Effector CD8-positive, alpha-beta T cell (primary cell): ENCODE measurements at regions not wholly inside any gene's neighbourhood (a gene's known extent, or its start where the extent isn't known, plus 50 kb on each side); places are given as distances from the start of the nearest gene placed in this dataset.
"Not testable (repeated sequence)": the region's sequence is repeated elsewhere in the genome, so short reads cannot be mapped to it uniquely, and the experiment has no call there.

ENCODE experiments used
- DNase-seq: peaks from one replicate; lab custom pipeline; 2025; lab: John Stamatoyannopoulos, UW

- DNase-seq: no peak
Measured at GRCh38 chr4:154032914-154033313, 244.0 kb upstream of the SFRP2 start.

GRCh38 chr4:154030746-154031145, 241.9 kb upstream of the SFRP2 start:
- DNase-seq: no peak

DNA sequence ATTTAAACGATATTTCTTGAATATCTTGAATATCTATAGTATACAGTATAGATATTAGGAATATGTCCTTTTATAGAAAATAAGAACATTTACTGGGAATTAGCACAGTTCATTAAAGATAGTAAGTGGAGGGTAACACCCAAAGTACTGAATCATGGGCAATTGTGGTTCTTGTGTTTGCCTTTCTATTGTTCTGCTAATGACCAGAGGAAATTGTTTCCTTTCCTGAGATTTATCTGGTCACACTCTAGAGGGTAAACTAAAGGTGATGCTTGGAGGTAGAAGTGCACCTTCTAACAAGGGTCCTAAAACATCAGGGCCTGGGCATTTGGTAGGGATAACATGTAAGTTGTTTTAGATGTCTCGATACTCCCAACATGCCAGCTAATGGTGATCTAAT, 241.3 kb upstream of the SFRP2 start:
- DNase-seq: no peak

DNA sequence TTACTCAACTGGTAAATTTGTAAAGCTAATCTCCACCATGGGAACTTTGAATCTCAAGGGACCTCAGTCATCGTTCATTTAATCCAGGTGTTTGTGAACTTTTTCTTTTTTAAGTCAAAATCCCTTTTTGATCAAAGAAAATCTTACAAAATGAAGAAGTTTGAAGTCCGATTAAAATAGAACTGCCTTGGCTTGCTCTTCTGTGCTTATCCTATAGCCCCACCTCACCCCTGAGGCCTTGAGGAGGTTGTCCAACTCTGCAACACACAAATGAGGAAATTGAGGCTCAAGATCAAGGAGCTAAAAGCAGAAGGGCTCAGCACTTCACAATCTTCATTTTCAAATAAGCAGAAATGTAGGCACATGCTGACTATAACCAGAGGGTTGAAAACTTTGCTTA, 240.3 kb upstream of the SFRP2 start:
- no peak for DNase-seq

DNA sequence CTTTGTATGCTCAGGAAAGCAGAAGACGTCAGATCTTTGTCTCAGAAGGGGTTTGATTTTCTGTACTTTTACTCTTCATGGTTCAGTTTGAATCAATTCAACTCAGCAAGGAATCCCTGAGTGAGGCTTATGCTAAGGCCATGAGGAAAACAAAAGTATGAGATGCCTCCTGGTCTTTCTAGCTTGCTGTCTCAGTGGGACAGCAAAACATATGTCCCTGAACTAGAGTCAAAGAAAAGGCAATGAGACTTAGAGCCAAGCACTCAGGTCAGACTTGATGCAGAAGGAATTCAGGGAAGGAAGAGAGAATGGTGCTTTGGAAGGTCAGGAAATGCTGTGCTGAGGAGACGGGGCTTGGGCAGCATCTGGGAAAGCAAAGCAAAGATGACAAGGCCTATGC, 236.2 kb upstream of the SFRP2 start:
- no peak for DNase-seq

DNA sequence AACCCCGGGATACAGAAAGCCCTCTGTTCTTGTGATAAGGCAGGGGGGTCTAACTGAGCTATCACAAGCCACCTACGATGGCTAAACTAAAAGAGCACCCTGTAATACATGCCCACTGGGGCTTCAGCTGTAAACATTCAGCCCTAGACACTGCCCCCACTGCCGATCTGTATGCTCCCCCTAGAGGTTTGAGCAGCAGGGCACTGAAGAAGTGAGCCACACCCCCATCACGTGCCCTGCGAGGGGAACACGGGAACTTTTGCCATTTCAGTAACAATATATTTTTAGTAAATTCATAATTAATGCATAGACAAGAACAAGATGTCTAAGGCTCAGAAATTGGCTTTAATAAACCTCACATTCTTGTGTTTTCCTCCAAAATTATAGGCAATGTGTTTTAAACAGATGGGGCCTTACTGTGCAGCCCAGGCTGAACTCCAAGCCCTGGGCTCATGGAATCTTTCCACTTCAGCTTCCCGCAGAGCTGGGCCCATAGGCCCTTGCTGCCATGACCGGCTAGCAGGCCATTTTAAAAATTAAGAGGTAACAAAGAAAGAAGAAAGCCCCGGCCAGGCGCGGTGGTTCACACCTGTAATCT, 235.3 kb upstream of the SFRP2 start:
- DNase-seq: no peak

DNA sequence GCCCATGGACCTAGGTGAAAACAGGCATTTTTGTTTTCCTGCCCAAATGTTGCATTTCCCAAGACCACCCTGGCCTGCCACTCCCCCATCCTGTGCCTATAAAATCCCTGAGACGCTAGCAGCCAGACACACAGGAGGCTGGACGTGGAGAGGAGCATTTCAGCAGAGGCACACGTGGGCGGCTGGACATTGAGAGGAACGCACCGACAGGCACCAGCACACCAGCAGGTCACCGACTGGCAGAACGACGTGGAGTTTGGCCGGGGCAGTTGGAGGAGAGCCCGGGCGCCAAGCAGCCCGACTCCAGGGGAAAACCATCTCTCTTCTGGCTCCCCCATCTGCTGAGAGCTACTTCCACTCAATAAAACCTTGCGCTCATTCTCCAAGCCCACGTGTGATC, 234.8 kb upstream of the SFRP2 start:
- DNase-seq: not testable (repeated sequence)

- DNase-seq: no peak
Measured at GRCh38 chr4:154019811-154020210, 230.9 kb upstream of the SFRP2 start.

DNA sequence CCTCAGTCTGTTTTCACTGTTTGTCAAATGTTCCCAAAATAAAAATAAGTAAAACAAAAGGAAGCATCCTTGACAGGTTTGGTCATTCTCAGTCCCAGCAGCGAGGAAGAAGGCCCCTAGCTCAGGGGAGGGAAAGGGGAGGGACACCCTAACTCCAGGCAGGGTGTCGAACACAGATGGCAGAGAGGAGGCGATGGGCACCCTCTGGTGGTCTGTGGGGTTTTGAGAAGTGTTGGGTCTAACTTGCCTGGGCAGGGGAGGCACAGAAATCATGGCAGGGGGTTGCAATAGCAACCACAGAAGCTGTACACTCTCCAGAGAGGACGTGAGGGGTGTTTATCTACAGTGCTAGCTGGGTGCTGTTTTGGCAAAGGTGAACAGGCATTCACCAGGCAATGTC, 229.8 kb upstream of the SFRP2 start:
- peak; percentile 7 for DNase-seq

GRCh38 chr4:154015578-154015977, 226.7 kb upstream of the SFRP2 start:
- no peak for DNase-seq

GRCh38 chr4:154014407-154015321, 225.8 kb upstream of the SFRP2 start:
- no peak for DNase-seq

DNA sequence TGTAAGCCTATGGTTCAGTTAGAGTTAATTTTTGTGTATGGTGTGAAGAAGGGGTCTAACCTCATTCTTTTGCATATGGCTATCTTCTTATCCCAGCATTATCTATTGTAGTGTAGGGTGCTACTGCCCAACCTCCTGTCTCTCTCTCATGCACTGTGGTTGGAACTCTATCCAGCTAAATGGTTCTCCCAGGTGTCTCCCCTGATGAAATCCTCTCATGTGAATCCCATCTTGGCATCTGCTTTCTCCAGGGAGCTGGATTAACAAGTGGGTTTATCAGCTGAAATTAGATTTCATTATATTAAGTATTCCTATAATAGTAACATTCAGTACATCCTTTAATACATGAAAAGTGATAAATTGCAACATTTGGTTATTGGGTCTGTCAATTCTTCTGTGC, 224.7 kb upstream of the SFRP2 start:
- DNase-seq: no peak

- DNase-seq: no peak
Measured at GRCh38 chr4:154010371-154010770, 221.5 kb upstream of the SFRP2 start.

DNA sequence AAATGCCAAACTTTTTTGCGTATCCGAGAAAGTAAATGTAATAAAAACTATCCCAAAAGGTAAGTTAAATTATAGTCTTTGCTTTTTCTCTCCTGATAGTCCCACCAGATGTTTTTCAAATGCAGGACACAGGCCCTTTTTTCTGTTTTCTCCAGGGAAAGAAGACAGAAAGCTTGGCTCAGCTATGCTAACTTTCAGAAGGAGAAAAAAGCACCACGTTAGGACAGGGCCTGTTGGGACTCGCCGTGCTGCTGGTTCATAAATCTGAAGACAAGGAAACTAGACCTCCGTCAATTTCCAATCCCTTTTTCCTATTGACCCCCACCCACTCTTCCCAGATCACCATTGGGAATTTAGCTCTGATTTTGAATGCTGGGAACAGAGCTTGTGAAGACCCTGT, 220.9 kb upstream of the SFRP2 start:
- no peak for DNase-seq

DNA sequence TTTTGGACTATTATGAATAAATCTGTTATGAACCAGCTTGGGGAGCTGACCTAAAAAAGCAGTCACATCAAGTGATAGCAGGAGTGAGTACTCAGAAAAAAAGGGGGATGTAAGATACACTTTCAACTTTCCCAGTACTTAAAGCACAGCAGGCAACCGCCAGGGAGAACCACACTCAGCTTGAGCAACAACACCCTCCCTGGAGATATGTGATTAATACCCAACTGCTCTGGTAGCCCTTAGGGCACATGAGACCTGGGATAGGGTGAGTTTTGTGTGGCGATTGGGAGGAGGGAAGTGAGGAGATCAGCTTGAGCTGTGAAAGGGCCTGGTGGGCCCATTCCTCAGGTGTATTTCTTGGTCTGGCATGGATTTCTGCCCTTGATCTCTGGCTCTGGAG, 220.3 kb upstream of the SFRP2 start:
- DNase-seq: no peak

- no peak for DNase-seq
Measured at GRCh38 chr4:154005171-154005520, 216.3 kb upstream of the SFRP2 start.

DNA sequence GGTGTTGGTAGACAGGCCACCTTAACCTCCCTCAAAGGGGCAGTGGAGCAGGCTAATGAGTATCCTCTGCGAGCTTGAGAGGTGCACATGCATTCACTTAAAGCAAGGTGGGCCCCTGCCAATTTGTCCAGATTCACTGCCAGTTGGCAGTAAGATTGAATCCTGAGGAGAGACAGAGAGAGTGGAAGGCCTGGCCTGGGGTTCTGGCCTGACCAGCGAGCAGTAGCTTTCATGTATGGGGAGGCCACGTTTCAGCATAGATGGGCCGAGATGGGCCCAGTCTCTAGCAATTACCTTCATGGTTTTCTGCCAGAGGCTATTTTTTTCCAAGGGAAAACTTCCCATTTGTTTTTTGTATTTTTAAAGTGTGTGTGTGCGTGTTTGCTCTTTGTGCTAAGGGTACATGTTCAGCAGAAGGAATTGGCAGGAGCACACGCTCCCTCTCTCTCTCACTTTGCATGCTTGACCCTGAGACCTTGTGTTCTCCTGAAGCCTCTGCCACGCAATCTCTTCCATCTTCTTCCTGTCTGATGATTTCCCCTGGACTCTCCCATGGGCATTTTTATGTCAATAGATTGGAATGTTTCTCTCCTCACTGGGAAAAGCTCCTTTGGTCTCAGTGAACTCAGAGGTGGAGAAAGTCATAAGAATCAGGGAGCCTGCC, 215.8 kb upstream of the SFRP2 start:
- no peak for DNase-seq

DNA sequence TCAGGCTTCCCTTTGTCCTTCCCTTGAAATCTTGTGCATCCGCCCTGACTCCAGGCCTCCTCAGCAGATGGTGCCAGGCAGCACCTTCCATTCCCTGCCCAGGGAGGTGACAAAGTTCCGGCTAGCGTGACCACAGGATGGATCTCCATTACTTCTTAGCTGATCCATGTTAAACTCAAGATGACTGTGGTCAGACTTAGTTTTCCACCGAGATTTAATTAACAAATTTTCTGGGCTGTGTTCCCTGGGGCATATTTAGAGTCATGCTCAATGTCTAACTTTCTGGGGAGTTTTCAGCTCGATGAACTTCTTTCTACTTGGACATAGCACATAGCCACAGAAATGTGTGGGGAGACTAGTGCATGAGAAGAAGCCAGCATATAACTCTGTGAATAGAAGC, 215.1 kb upstream of the SFRP2 start:
- no peak for DNase-seq

DNA sequence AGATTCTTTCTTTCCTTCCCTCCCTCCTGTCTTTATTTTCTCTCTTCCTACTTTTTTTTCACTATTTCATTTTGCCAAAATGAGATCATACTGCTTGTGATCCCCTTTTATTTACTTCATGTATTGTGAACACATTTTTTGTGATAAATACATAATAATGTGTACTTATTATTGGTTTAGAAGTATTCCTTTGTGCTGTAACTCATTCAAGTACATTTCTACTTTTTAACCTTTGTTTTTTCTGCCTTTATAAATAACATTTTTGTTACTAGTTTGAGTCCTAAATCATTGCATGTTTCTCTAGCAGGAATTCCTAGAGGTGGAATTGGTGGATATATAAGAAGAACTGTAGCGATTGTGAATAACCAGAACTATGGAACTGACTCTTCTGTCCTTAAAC, 214.5 kb upstream of the SFRP2 start:
- no peak for DNase-seq

GRCh38 chr4:154001193-154001592, 212.3 kb upstream of the SFRP2 start:
- DNase-seq: no peak

DNA sequence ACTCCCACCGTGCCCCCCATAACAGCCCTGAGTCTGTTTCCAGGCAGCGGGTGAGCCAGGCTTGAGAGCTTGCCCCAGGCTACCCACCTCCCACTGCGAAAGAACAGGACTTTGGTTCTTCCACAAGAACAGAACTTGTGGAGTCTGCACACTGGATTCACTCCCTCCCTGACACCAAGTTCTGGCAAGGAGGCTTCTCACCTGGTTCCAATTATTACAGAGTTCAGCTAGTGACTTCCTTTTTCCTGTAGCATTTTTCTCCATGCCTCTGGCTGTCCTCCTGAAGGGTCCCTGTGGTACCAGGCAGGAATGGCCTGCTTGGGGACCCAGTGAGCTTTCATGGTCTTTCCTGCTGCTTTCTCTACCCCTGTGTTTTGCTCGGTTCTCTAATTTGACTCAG, 208.6 kb upstream of the SFRP2 start:
- no peak for DNase-seq

DNA sequence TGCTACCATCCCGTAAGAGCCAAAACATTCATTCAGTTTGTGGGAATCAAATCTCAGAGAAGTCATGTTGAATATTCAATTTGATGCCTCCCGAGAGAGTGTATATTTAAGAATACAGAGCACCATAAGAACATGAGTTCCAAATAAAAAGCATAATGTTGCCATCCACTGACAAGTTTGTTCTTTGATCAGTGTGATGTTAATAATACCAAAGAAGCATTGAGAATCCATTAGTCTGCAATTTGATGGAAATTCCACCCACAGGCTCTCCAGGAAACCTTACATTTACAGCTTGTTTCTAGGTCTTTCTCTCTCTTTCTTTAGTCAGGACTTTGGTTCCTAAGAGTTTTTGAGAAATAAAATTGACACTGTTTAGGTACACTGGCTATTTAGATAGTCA, 200.6 kb upstream of the SFRP2 start:
- no peak for DNase-seq
